GM18520 (cell line): ENCODE measurements at regions not wholly inside any gene's neighbourhood (a gene's known extent, or its start where the extent isn't known, plus 50 kb on each side); places are given as distances from the start of the nearest gene placed in this dataset.

ENCODE experiments used
- ATAC-seq: cut with Tn5 transposase; IDR thresholded peaks from one replicate; pipeline ENCODE4 v1.9.1; 2021; ENCODE audit not compliant: unreplicated experiment

- no peak for ATAC-seq
These were observed 255.9 kb downstream of the GABRG2 start for GRCh38 chr5:162323466-162323865.

- no peak for ATAC-seq
These were observed 256.8 kb downstream of the GABRG2 start for GRCh38 chr5:162324328-162324727.

- no peak for ATAC-seq
These were observed 257.7 kb downstream of the GABRG2 start for GRCh38 chr5:162325143-162325727.

GRCh38 chr5:162334944-162335343, 267.4 kb downstream of the GABRG2 start:
- no peak for ATAC-seq

GRCh38 chr5:162360373-162360931, 292.9 kb downstream of the GABRG2 start:
- no peak for ATAC-seq

- no peak for ATAC-seq
These were observed 304.7 kb downstream of the GABRG2 start for GRCh38 chr5:162372256-162372655.

GRCh38 chr5:162377895-162378294, 310.3 kb downstream of the GABRG2 start:
- ATAC-seq = no peak

GRCh38 chr5:162382839-162383238, 315.3 kb downstream of the GABRG2 start:
- no peak for ATAC-seq

- ATAC-seq = no peak
These were observed 316.7 kb downstream of the GABRG2 start for GRCh38 chr5:162384225-162384624.

- ATAC-seq = no peak
These were observed 324.3 kb downstream of the GABRG2 start for GRCh38 chr5:162391833-162392232.

GRCh38 chr5:162392336-162392735, 324.8 kb downstream of the GABRG2 start:
- no peak for ATAC-seq

- no peak for ATAC-seq
These were observed 326.0 kb downstream of the GABRG2 start for GRCh38 chr5:162393534-162393933.

GRCh38 chr5:162407614-162408013, 340.0 kb downstream of the GABRG2 start:
- no peak for ATAC-seq

- ATAC-seq = no peak
These were observed 342.8 kb downstream of the GABRG2 start for GRCh38 chr5:162410365-162410764.

GRCh38 chr5:162429142-162429541, 361.6 kb downstream of the GABRG2 start:
- no peak for ATAC-seq

- no peak for ATAC-seq
These were observed 366.7 kb downstream of the GABRG2 start for GRCh38 chr5:162434281-162434680.

- ATAC-seq = no peak
These were observed 368.5 kb downstream of the GABRG2 start for GRCh38 chr5:162436055-162436454.

- no peak for ATAC-seq
These were observed 376.7 kb downstream of the GABRG2 start for GRCh38 chr5:162444129-162444762.

- ATAC-seq = no peak
These were observed 388.5 kb downstream of the GABRG2 start for GRCh38 chr5:162456086-162456485.

- ATAC-seq = no peak
These were observed 398.4 kb downstream of the GABRG2 start for GRCh38 chr5:162466011-162466410.

- no peak for ATAC-seq
These were observed 405.6 kb downstream of the GABRG2 start for GRCh38 chr5:162473041-162473714.

GRCh38 chr5:162474239-162474638, 406.7 kb downstream of the GABRG2 start:
- no peak for ATAC-seq
